ENCODE measurements at regions not wholly inside any gene's neighbourhood (a gene's known extent, or its start where the extent isn't known, plus 50 kb on each side); places are given as distances from the start of the nearest gene placed in this dataset.

DNA sequence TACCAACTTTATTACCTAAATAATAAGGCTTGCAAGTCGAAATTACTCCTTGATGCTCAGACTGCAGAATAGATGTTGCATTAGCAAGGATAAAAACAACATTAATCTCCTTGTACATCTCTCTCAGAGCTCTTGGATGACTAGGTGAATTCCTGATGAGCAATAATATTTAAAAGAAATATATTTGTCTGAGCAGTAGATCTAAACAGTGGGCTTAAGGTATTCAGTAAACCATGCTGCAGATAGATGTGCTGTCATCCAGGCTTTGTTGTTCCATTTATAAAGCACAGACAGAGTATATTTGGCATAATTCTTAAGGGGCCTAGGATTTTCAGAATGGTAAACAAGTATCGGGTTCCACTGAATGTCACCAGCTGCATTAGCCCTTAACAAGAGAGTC is 257.1 kb downstream of the TUSC7 start:
- Histone ChIP-seq H3K4me3 (no peak overlapping the region), H3K27me3 (ENCODE audit: insufficient read depth) (no peaks in the 10 kb centered on the region), H4K20me1 (replicated peaks; ENCODE audit: insufficient read depth) (no peaks in the 10 kb centered on the region), H3K4me1 (ENCODE audit: insufficient read depth) (no peaks in the 10 kb centered on the region), H3K4me2 (no peak overlapping the region), H3K79me2 (replicated peaks; ENCODE audit: insufficient read depth) (no peaks in the 10 kb centered on the region), H2AFZ (no peak overlapping the region), H3K36me3 (ENCODE audit: insufficient read depth) (no peaks in the 10 kb centered on the region), H3F3A (replicated peaks; ENCODE audit: low read depth) (no peaks in the 10 kb centered on the region), H3K9me2 (ENCODE audit: insufficient read depth) (0 out of 2 replicates have a peak, but pooled peaks cover 5% of the 10 kb centered on the region), H3K27ac (ENCODE audit: low read depth) (no peak overlapping the region)
- Mint-ChIP-seq H3K4me1 (no peaks in the 10 kb centered on the region), H3K27ac (no peak overlapping the region), H3K36me3 (ENCODE audit: low read depth) (no peaks in the 10 kb centered on the region), H3K9me3 (no peaks in the 10 kb centered on the region), H3K4me3 (no peak overlapping the region), H3K27me3 (ENCODE audit: insufficient read depth, low read depth, poor library complexity) (no peaks in the 10 kb centered on the region)
- ATAC-seq = no peak
- TF ChIP-seq ZNF331 (CRISPR knock-in tag; IDR thresholded peaks at IDR 0.05; ENCODE audit: low read depth) = no peak
- no peak for TF ChIP-seq POLR2AphosphoS5 (IDR thresholded peaks at IDR 0.05; ENCODE audit: low read depth)
- no peak for TF ChIP-seq STAT1 (IDR thresholded peaks at IDR 0.05; ENCODE audit: unreplicated experiment)
- TF ChIP-seq, protein P1, sequence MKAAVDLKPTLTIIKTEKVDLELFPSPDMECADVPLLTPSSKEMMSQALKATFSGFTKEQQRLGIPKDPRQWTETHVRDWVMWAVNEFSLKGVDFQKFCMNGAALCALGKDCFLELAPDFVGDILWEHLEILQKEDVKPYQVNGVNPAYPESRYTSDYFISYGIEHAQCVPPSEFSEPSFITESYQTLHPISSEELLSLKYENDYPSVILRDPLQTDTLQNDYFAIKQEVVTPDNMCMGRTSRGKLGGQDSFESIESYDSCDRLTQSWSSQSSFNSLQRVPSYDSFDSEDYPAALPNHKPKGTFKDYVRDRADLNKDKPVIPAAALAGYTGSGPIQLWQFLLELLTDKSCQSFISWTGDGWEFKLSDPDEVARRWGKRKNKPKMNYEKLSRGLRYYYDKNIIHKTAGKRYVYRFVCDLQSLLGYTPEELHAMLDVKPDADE (IDR thresholded peaks at IDR 0.05) = no peak
- no peak for TF ChIP-seq EZH2phosphoT487 (IDR thresholded peaks at IDR 0.05; ENCODE audit: unreplicated experiment)
- TF ChIP-seq, protein P2, sequence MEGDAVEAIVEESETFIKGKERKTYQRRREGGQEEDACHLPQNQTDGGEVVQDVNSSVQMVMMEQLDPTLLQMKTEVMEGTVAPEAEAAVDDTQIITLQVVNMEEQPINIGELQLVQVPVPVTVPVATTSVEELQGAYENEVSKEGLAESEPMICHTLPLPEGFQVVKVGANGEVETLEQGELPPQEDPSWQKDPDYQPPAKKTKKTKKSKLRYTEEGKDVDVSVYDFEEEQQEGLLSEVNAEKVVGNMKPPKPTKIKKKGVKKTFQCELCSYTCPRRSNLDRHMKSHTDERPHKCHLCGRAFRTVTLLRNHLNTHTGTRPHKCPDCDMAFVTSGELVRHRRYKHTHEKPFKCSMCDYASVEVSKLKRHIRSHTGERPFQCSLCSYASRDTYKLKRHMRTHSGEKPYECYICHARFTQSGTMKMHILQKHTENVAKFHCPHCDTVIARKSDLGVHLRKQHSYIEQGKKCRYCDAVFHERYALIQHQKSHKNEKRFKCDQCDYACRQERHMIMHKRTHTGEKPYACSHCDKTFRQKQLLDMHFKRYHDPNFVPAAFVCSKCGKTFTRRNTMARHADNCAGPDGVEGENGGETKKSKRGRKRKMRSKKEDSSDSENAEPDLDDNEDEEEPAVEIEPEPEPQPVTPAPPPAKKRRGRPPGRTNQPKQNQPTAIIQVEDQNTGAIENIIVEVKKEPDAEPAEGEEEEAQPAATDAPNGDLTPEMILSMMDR (conservative IDR thresholded peaks at IDR 0.05; ENCODE audit: low read depth in 2 of 2) = no peak
- no peak for TF ChIP-seq NANOG (IDR thresholded peaks at IDR 0.05; ENCODE audit: borderline replicate concordance)
- no peak for TF ChIP-seq EZH2 (IDR thresholded peaks at IDR 0.05; ENCODE audit: low read depth, unreplicated experiment)
- TF ChIP-seq CREB1 (CRISPR knock-in tag; IDR thresholded peaks at IDR 0.05; ENCODE audit: low read depth) = no peak
- TF ChIP-seq, protein P3, sequence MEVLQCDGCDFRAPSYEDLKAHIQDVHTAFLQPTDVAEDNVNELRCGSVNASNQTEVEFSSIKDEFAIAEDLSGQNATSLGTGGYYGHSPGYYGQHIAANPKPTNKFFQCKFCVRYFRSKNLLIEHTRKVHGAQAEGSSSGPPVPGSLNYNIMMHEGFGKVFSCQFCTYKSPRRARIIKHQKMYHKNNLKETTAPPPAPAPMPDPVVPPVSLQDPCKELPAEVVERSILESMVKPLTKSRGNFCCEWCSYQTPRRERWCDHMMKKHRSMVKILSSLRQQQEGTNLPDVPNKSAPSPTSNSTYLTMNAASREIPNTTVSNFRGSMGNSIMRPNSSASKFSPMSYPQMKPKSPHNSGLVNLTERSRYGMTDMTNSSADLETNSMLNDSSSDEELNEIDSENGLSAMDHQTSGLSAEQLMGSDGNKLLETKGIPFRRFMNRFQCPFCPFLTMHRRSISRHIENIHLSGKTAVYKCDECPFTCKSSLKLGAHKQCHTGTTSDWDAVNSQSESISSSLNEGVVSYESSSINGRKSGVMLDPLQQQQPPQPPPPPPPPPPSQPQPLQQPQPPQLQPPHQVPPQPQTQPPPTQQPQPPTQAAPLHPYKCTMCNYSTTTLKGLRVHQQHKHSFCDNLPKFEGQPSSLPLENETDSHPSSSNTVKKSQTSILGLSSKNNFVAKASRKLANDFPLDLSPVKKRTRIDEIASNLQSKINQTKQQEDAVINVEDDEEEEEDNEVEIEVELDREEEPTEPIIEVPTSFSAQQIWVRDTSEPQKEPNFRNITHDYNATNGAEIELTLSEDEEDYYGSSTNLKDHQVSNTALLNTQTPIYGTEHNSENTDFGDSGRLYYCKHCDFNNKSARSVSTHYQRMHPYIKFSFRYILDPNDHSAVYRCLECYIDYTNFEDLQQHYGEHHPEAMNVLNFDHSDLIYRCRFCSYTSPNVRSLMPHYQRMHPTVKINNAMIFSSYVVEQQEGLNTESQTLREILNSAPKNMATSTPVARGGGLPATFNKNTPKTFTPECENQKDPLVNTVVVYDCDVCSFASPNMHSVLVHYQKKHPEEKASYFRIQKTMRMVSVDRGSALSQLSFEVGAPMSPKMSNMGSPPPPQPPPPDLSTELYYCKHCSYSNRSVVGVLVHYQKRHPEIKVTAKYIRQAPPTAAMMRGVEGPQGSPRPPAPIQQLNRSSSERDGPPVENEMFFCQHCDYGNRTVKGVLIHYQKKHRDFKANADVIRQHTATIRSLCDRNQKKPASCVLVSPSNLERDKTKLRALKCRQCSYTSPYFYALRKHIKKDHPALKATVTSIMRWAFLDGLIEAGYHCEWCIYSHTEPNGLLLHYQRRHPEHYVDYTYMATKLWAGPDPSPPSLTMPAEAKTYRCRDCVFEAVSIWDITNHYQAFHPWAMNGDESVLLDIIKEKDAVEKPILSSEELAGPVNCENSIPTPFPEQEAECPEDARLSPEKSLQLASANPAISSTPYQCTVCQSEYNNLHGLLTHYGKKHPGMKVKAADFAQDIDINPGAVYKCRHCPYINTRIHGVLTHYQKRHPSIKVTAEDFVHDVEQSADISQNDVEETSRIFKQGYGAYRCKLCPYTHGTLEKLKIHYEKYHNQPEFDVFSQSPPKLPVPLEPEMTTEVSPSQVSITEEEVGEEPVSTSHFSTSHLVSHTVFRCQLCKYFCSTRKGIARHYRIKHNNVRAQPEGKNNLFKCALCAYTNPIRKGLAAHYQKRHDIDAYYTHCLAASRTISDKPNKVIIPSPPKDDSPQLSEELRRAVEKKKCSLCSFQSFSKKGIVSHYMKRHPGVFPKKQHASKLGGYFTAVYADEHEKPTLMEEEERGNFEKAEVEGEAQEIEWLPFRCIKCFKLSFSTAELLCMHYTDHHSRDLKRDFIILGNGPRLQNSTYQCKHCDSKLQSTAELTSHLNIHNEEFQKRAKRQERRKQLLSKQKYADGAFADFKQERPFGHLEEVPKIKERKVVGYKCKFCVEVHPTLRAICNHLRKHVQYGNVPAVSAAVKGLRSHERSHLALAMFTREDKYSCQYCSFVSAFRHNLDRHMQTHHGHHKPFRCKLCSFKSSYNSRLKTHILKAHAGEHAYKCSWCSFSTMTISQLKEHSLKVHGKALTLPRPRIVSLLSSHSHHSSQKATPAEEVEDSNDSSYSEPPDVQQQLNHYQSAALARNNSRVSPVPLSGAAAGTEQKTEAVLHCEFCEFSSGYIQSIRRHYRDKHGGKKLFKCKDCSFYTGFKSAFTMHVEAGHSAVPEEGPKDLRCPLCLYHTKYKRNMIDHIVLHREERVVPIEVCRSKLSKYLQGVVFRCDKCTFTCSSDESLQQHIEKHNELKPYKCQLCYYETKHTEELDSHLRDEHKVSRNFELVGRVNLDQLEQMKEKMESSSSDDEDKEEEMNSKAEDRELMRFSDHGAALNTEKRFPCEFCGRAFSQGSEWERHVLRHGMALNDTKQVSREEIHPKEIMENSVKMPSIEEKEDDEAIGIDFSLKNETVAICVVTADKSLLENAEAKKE (CRISPR knock-in tag; IDR thresholded peaks at IDR 0.05) = no peak
- no peak for TF ChIP-seq JUNB (IDR thresholded peaks at IDR 0.05; ENCODE audit: unreplicated experiment)
- TF ChIP-seq, protein P4, sequence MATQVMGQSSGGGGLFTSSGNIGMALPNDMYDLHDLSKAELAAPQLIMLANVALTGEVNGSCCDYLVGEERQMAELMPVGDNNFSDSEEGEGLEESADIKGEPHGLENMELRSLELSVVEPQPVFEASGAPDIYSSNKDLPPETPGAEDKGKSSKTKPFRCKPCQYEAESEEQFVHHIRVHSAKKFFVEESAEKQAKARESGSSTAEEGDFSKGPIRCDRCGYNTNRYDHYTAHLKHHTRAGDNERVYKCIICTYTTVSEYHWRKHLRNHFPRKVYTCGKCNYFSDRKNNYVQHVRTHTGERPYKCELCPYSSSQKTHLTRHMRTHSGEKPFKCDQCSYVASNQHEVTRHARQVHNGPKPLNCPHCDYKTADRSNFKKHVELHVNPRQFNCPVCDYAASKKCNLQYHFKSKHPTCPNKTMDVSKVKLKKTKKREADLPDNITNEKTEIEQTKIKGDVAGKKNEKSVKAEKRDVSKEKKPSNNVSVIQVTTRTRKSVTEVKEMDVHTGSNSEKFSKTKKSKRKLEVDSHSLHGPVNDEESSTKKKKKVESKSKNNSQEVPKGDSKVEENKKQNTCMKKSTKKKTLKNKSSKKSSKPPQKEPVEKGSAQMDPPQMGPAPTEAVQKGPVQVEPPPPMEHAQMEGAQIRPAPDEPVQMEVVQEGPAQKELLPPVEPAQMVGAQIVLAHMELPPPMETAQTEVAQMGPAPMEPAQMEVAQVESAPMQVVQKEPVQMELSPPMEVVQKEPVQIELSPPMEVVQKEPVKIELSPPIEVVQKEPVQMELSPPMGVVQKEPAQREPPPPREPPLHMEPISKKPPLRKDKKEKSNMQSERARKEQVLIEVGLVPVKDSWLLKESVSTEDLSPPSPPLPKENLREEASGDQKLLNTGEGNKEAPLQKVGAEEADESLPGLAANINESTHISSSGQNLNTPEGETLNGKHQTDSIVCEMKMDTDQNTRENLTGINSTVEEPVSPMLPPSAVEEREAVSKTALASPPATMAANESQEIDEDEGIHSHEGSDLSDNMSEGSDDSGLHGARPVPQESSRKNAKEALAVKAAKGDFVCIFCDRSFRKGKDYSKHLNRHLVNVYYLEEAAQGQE (IDR thresholded peaks at IDR 0.05; ENCODE audit: unreplicated experiment) = no peak
- TF ChIP-seq ZNF114 (CRISPR knock-in tag; IDR thresholded peaks at IDR 0.05) = no peak
- DNase-seq (ENCODE audit: low spot score) = no peak

All from GM23338 (cell line).